GM12878 (cell line): ENCODE measurements at regions not wholly inside any gene's neighbourhood (a gene's known extent, or its start where the extent isn't known, plus 50 kb on each side); places are given as distances from the start of the nearest gene placed in this dataset.

Experiments used
- CTCF ChIP-seq, 3 experiments: IDR thresholded peaks in 2 of 3; conservative IDR thresholded peaks in 1 of 3; 2 replicates each; pipeline ENCODE4 v1.5.1; 2011; ENCODE audit warnings: low read depth in 3 of 3, low read length in 3 of 3, mild to moderate bottlenecking in 3 of 3, control low read depth in 2 of 3, moderate library complexity in 2 of 3, inconsistent platforms in 1 of 3, mixed read lengths in 1 of 3; ENCODE audit not compliant: control insufficient read depth in 2 of 3, insufficient read depth in 1 of 3; ENCODE audit errors: extremely low read depth in 1 of 3
- FOS ChIP-seq: IDR thresholded peaks from 3 replicates; pipeline ENCODE4 v1.6.1; 2011; ENCODE audit warnings: borderline replicate concordance; ENCODE audit not compliant: insufficient read length; ENCODE audit errors: extremely low read depth
- KDM1A ChIP-seq: fragments of 200-600 bp; sonication (generic); IDR thresholded peaks from 2 replicates; pipeline ENCODE4 v1.6.1; 2016; ENCODE audit warnings: borderline replicate concordance
- POLR2A ChIP-seq: IDR thresholded peaks from 2 replicates; pipeline ENCODE4 v1.6.1; 2011; ENCODE audit warnings: low read depth, mild to moderate bottlenecking, low read length
- REST ChIP-seq: IDR thresholded peaks from 2 replicates; pipeline ENCODE4 v1.6.1; 2012; ENCODE audit warnings: mild to moderate bottlenecking, low read depth, low read length
- TAF1 ChIP-seq: IDR thresholded peaks from 2 replicates; pipeline ENCODE4 v1.6.1; 2011; ENCODE audit warnings: mild to moderate bottlenecking, low read depth, low read length, borderline replicate concordance

DNA sequence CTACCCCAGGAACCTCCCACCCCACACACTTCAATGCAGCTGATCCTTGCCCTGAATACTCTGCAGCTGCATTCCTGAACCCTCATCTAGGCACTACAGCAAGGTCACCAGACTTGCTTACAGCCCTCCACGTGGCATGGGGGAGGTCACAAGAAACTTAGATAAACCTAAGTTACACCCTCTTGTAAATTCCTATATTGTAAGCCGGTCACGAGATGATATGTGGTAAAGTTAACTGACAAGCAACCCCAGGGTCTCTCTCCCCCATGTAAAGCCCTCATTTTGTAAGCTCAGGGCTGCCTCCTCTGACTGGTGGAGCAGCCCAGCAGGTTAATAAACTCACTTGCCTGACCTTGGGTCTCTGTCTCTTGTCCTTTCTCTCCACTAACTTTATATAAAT is 570.7 kb downstream of the PCDH7 start:
- TF ChIP-seq KDM1A: no peak
- TF ChIP-seq TAF1: no peak
- TF ChIP-seq CTCF (IDR thresholded peaks at IDR 0.05 in 2 of 3, conservative IDR thresholded peaks at IDR 0.05 in 1 of 3; ENCODE audit: control insufficient read depth in 2 of 3, extremely low read depth in 1 of 3, insufficient read depth in 1 of 3, low read depth in 3 of 3, low read length in 3 of 3): no peak
- TF ChIP-seq FOS: no peak
- TF ChIP-seq REST: no peak
- TF ChIP-seq POLR2A: no peak
